Astrocyte of the cerebellum (primary cell): ENCODE measurements at regions not wholly inside any gene's neighbourhood (a gene's known extent, or its start where the extent isn't known, plus 50 kb on each side); places are given as distances from the start of the nearest gene placed in this dataset.

Experiments
- DNase-seq: peaks from one replicate; pipeline ENCODE4 v3.0.0-alpha.2; 2011; ENCODE audit warnings: low read depth
- H3K4me3 ChIP-seq: 2 replicates; pipeline ENCODE4 v1.5.1; 2011; ENCODE audit warnings: mild to moderate bottlenecking, low read depth, low read length, moderate library complexity
- in situ Hi-C: cut with HindIII; loops from 2 replicates; pipeline ENCODE4 v1.10.0; 2017; ENCODE audit warnings: low sequenced_read_pairs
- TF ChIP-seq, protein P1 (sequence below): IDR thresholded peaks from 2 replicates; pipeline ENCODE4 v1.5.1; 2012; ENCODE audit warnings: low read length, low read depth, moderate library complexity, mild to moderate bottlenecking; ENCODE audit errors: missing control alignments

DNA sequence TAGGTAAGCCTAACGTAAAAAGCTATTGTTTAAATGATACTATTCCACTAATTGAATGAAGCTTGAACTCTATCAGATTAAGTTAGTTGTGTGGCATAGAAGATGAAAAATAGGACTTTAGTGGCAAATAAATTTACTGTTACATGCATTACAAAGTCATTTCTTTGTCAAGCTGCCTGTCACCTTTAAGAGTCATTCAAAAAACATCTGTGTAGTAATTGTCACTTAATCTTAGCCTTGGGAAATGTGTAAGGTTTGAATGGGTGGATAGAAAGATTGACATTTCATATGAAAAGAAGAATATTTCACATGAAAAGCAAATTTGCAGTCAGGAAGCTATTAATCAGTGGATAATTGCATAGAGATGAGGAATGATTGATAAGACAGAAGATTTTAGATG lies 473.5 kb downstream of the DNAH5 start:
- in situ Hi-C loops = no loop called here
- no peak for DNase-seq
- no peak overlapping the region for H3K4me3 ChIP-seq
- TF ChIP-seq, protein P1, sequence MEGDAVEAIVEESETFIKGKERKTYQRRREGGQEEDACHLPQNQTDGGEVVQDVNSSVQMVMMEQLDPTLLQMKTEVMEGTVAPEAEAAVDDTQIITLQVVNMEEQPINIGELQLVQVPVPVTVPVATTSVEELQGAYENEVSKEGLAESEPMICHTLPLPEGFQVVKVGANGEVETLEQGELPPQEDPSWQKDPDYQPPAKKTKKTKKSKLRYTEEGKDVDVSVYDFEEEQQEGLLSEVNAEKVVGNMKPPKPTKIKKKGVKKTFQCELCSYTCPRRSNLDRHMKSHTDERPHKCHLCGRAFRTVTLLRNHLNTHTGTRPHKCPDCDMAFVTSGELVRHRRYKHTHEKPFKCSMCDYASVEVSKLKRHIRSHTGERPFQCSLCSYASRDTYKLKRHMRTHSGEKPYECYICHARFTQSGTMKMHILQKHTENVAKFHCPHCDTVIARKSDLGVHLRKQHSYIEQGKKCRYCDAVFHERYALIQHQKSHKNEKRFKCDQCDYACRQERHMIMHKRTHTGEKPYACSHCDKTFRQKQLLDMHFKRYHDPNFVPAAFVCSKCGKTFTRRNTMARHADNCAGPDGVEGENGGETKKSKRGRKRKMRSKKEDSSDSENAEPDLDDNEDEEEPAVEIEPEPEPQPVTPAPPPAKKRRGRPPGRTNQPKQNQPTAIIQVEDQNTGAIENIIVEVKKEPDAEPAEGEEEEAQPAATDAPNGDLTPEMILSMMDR = no peak

DNA sequence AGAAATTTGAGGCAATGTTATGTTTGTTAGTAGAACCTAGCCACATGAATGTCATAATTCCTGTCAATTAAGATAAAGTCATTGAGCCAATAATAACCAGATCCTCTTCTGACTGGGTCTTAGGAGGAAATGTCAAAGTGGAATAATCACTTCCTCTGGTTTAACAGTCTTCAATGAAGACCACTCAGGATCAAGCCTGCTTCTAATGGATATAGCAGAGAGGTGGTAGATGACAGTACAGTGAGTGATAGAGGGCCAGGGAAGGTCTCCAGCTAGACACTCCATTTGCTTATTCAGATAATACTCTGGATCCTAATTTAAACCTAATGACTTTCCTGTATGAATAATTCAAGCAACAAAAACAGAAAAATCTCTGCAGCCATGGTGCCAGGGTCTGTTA lies 474.2 kb downstream of the DNAH5 start:
- TF ChIP-seq, protein P1 = no peak
- DNase-seq = no peak
- in situ Hi-C loops = no loop called here
- H3K4me3 ChIP-seq = no peak overlapping the region

DNA sequence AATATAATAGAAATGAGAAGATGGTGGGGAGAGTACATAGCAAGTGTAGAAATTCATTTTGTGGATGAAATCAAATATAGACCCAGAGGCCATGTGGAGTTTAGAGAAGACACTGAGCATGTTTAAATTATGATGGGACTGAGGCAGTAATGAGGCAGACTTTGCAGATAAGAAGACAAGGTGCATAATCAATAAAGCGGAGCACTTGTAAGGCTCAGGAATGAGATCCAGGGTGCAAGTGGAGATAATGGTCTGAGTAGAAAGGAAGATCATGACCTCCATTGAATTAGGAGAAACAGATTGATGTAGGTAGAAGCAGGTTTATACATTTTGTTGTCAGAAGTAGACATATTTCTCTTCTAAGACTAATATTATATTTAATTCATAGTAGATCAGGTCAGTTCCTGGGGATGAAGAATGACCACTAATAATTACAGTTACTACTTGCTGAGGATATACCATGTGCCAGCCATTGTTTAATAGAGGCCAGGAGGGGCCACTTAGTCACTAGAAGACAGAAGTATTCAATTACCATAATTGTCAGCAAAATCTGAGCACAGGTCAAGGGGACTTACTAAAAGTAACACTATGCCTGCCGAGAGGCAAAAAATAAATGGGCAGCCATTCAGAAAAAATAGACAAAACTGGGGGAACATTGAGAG lies 479.8 kb downstream of the DNAH5 start:
- TF ChIP-seq, protein P1 = no peak
- no peak overlapping the region for H3K4me3 ChIP-seq
- DNase-seq = no peak
- in situ Hi-C loops = no loop called here

DNA sequence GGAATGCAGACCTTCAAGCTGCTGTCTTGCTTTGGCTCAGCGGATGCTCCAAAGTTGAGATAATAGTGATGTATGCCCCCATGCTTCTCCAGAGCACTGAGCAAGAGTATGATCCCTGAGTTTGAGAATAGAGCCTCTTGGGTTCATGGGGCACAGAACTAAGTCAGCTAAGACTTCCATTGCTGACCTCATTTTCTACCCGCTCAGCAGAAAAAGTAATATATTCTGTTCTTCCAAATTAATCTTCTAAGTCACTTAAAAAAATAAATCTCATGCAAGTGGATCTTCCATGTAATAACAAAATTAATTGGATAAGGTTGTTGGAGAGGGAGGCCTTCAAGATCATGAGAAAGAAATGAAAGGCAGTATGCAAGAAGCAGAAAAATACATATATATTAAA lies 483.9 kb downstream of the DNAH5 start:
- TF ChIP-seq, protein P1 = no peak
- in situ Hi-C loops = no loop called here
- H3K4me3 ChIP-seq = no peak overlapping the region
- DNase-seq = no peak

DNA sequence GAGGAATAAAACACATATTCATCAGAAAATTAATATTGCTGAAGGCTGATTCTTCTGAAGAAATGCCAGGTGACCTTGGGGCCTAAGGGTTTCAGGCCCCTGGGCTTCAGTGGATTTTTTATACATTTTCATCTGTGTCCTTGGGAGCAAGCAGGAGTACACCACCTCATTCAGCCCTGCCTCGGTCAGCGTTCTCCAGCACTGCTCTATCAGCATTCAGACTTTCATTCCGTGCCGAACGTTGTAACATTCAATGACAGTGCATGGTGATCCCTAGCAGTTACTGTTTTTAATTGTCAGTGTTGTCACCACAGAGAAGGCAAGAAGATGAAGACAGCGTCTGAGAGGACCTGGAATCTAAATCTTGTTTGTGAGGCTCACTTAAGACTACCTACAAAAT lies 490.4 kb downstream of the DNAH5 start:
- H3K4me3 ChIP-seq = no peak overlapping the region
- in situ Hi-C loops = no loop called here
- TF ChIP-seq, protein P1 = no peak
- DNase-seq = no peak

DNA sequence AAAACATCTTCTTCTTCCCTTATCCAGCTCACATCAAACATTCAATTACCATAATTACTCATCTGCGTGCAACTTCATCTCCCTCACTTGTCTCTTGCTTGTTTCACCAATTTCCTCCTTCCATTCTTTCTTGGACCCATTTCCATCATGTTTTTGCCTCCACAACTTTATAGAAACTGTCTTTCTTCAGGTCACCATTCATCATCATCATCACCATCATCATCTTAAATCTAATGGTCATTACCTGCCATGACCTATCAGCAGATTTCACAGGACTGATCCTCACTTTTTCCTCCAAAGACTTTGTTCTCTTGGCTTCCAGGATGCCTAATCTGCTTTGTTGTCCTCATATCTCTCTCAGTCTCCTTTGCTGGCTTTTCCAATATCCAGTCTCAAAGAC lies 495.6 kb downstream of the DNAH5 start:
- in situ Hi-C loops = no loop called here
- TF ChIP-seq, protein P1 = no peak
- H3K4me3 ChIP-seq = no peak overlapping the region
- no peak for DNase-seq
